ENCODE measurements at regions not wholly inside any gene's neighbourhood (a gene's known extent, or its start where the extent isn't known, plus 50 kb on each side); places are given as distances from the start of the nearest gene placed in this dataset.

- TF ChIP-seq POLR2A (IDR thresholded peaks at IDR 0.05): no peak
- no peak for TF ChIP-seq CTCF (IDR thresholded peaks at IDR 0.05)
These were observed 503.9 kb downstream of the TAFA4 start for GRCh38 chr3:68428495-68428894.
